HG03354 (cell line): ENCODE measurements at regions not wholly inside any gene's neighbourhood (a gene's known extent, or its start where the extent isn't known, plus 50 kb on each side); places are given as distances from the start of the nearest gene placed in this dataset.

ENCODE experiments used
- ATAC-seq: cut with Tn5 transposase; IDR thresholded peaks from one replicate; pipeline ENCODE4 v1.9.1; 2021; ENCODE audit warnings: mild to moderate bottlenecking; ENCODE audit not compliant: unreplicated experiment, poor library complexity, severe bottlenecking

- ATAC-seq: no peak
Measured at GRCh38 chr18:64956465-64956864, 794.3 kb upstream of the CDH7 start.

- ATAC-seq: no peak
Measured at GRCh38 chr18:64949885-64950284, 800.9 kb upstream of the CDH7 start.

GRCh38 chr18:64936671-64937070 is 787.8 kb upstream of the LINC00305 start:
- ATAC-seq: no peak

GRCh38 chr18:64929036-64929435 is 780.1 kb upstream of the LINC00305 start:
- ATAC-seq: no peak

- ATAC-seq: no peak
Measured at GRCh38 chr18:64919971-64920570, 771.2 kb upstream of the LINC00305 start.

GRCh38 chr18:64918851-64919250 is 770.0 kb upstream of the LINC00305 start:
- no peak for ATAC-seq

- no peak for ATAC-seq
Measured at GRCh38 chr18:64893349-64893748, 744.5 kb upstream of the LINC00305 start.

- ATAC-seq: no peak
Measured at GRCh38 chr18:64888956-64889355, 740.1 kb upstream of the LINC00305 start.

GRCh38 chr18:64886995-64887394 is 738.1 kb upstream of the LINC00305 start:
- ATAC-seq: no peak

- no peak for ATAC-seq
Measured at GRCh38 chr18:64882896-64883295, 734.0 kb upstream of the LINC00305 start.

GRCh38 chr18:64876833-64877232 is 727.9 kb upstream of the LINC00305 start:
- ATAC-seq: no peak

- ATAC-seq: no peak
Measured at GRCh38 chr18:64872710-64873458, 724.0 kb upstream of the LINC00305 start.

- ATAC-seq: no peak
Measured at GRCh38 chr18:64854112-64854511, 705.2 kb upstream of the LINC00305 start.

GRCh38 chr18:64852281-64852680 is 703.4 kb upstream of the LINC00305 start:
- ATAC-seq: no peak

GRCh38 chr18:64851726-64852125 is 702.8 kb upstream of the LINC00305 start:
- no peak for ATAC-seq

GRCh38 chr18:64850791-64851190 is 701.9 kb upstream of the LINC00305 start:
- no peak for ATAC-seq

GRCh38 chr18:64840911-64841701 is 692.2 kb upstream of the LINC00305 start:
- no peak for ATAC-seq

GRCh38 chr18:64810354-64810753 is 661.5 kb upstream of the LINC00305 start:
- no peak for ATAC-seq

- no peak for ATAC-seq
Measured at GRCh38 chr18:64809801-64810200, 660.9 kb upstream of the LINC00305 start.

GRCh38 chr18:64807560-64807959 is 658.7 kb upstream of the LINC00305 start:
- no peak for ATAC-seq

- no peak for ATAC-seq
Measured at GRCh38 chr18:64806691-64807090, 657.8 kb upstream of the LINC00305 start.
